GM12891 (cell line): ENCODE measurements at regions not wholly inside any gene's neighbourhood (a gene's known extent, or its start where the extent isn't known, plus 50 kb on each side); places are given as distances from the start of the nearest gene placed in this dataset.

ENCODE experiments used
- POLR2A ChIP-seq: IDR thresholded peaks from 2 replicates; pipeline ENCODE4 v1.6.1; 2011; ENCODE audit warnings: low read depth, low read length, control low read depth
- POLR2AphosphoS5 ChIP-seq: IDR thresholded peaks from 2 replicates; pipeline ENCODE4 v1.6.1; 2011; ENCODE audit warnings: low read depth, low read length, control low read depth
- POU2F2 ChIP-seq: IDR thresholded peaks from 2 replicates; pipeline ENCODE4 v1.6.1; 2011; ENCODE audit warnings: low read depth, mild to moderate bottlenecking, control low read depth, low read length, moderate library complexity
- SPI1 ChIP-seq: IDR thresholded peaks from 2 replicates; pipeline ENCODE4 v1.6.1; 2011; ENCODE audit warnings: low read depth, low read length, control low read depth
- TAF1 ChIP-seq: IDR thresholded peaks from 2 replicates; pipeline ENCODE4 v1.6.1; 2011; ENCODE audit warnings: low read depth, low read length, control low read depth

- TF ChIP-seq SPI1 (no peak), POLR2AphosphoS5 (no peak), POLR2A (no peak), TAF1 (no peak), POU2F2 (no peak)
These were observed 416.6 kb downstream of the KIF4B start for GRCh38 chr5:155430192-155430591.
